Hepatic stellate cell (primary cell): ENCODE measurements at regions not wholly inside any gene's neighbourhood (a gene's known extent, or its start where the extent isn't known, plus 50 kb on each side); places are given as distances from the start of the nearest gene placed in this dataset.
"Not testable (repeated sequence)": the region's sequence is repeated elsewhere in the genome, so short reads cannot be mapped to it uniquely, and the experiment has no call there.

Source experiments
- DNase-seq: peaks from one replicate; pipeline ENCODE4 v3.0.0; 2011; ENCODE audit warnings: low spot score

DNA sequence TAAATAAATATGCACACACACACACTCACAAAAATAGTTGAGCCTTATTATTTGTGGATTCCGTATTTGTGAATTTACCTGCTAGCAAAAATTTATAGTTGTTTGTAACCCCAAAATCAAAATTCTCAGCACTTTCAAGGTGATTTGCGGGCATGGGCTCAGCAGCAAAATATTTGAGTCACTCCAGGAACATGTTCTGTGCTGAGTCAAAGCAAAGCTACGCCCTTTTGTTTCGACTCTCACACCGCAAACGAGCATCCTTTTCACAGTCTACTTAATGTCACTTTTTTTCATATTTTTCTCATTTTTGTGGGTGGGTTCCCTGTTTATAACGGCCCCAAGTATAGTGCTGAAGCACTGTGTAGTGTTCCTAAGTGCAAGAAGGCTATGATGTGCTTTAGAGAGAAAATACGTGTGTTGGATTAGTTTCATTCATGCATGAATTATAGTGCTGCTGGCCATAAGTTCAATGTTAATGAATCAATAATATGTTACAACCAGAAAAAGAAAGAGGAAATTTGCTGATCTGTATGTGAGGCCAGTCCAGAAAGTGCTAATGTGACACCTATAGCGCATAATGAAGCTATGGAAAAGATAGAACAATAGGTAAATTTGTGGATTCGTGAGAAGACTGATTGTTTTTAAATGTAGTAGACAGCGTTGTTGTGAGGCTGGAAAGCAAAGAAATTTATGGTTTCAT is 723.2 kb upstream of the AGA start:
- DNase-seq, result no peak

DNA sequence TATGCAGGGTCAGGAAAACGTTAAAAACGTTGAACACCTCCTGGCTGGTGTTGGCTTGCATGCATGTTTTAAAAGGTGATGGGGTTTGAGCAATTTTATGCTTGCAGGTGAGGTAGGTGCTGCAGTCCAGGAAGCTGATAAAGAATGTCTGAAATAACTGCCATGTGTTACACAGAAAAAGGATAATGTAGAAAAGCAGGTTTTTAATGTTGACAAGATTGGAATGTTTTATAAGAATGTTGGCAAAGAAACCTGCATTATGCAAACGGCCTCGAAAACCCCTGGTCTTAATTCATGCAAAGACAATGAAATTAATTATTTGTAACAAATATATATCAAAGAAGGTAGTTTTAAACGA is 723.7 kb upstream of the AGA start:
- no peak for DNase-seq

DNA sequence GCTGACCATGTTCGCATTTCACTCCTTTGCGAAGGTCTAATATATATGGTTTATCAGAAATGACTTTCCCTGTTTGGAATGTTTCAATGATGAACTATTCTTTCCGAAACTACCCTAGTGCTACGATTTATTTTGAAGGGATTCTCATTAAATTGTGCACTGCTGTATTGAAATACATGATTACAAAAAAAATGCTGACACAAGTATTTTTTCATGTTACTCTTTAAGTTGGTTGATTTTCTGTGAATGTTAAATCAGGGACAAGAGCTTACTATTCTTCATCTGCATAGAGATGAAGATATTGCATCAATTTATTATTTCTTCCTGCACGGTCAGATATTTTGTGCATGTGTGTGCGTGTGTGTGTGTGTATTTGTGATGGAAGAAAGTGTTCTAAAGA is 731.5 kb upstream of the AGA start:
- no peak for DNase-seq

DNA sequence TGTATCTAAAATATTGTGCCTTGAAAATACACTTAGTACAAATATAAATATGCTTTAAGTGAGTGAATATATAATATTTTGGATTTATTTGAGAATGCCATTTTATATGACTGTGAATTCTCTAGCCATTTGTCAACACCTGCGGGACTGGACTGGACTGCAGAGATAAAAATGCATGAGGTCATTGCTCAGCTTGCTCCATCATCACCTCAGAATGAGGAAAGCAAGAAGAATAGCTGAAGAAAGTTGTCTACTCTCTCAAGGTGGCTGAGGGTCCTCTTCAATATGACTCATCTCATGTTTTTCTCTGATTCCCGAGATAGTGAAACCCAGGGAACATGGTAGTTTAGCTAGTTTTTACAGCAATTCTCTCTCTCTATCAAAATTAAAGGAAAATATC is 732.5 kb upstream of the AGA start:
- no peak for DNase-seq

DNA sequence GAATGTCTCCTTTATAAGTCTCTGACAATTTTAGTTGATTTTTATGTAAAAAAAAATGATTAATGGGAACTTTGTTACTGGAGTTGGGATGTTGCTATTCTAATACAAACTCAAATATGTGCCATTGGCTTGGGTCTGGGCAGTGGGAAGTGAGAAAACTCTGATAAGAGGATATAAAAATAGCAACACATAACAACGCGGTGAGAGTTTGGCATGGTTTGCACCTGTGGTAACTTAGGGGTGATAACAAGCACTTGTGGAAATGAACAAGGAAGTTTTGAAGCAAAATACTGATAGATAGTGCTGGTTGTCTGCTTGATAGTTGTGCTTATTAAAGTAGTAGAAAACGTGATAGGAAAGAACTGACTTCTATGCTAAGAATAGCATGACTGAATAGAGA is 743.3 kb upstream of the AGA start:
- DNase-seq, result no peak

DNA sequence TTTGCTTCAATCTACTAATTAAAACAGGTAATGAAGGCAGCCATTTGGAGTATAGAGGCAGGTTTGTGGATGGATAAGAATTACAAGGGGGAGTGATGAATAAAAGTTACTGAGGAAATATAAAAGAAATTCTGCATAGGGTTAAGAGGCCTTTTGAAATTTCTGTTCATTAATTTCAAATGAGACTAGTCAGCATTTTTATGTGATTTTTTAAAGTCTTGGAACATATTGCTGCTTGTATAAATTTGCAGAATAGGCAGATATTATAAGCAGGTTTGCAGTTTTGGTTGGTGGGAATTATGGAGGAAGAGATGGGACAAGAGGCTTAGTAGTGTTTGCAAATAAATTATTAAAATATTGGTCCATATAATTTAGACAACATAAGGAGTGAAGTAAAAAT is 750.4 kb upstream of the AGA start:
- DNase-seq, result no peak

DNA sequence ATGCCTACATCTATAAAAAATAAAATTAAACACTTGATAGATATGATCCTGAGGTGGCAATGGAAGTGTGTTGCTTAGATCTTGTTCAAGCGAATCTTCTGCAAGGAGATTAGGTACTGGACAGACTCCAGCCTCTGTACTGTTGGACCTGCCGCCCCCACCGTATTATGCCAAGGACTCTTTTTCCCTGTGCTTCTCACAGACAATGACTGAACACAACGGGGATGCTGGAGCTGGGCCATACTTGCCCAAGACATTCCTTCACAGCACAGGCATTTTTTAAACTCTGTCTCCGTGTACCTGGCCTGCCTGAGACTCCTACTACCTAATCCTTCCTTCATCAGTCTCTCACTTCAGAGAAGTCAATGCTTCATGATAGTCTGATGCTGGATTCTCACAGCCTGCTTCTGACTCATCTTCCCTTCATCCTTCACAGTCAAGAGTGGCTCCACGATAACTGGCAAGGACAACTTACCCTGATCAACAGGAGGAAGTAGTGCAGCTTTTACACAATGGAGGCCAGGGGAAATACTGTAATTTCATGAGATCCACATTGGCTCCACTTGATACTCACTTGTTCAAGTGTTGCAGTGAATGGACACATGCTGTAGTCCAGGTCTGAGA is 754.6 kb upstream of the AGA start:
- DNase-seq, result no peak

DNA sequence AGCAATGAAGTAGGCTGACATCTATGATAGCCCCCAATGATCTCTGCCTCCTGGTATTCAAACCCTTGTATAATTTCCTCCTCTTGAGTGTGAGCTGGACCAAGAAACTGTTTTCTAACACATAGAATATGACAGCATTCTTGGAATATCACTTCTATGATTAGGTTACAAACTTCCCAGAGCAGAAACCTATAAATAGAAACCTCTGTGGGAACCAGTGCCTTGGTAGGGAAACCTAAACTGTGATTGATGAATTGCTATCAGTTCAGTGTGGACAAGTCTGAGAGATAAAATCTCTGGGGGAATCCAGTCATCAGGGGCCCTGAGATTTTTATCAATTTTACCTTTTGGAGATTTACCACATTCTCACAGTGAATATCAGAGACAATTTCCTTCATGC is 756.5 kb upstream of the AGA start:
- no peak for DNase-seq

DNA sequence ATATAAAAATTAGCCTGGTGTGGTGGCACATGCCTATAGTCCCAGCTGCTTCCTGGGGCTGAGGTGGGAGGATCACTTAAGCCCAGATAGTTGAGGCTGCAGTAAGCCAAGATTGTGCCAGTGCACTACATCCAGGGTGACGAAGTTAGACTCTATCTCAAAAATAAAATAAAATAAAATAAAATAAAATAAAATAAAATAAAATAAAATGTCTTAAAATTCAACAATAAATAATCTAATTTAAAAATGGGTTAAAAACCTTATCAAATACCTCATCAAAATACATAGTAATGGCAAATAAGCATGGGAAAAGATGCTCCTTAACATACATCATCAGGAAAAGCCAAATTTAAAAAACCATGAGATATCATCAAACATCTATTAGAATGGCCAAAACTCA is 760.2 kb upstream of the AGA start:
- DNase-seq, result no peak

DNA sequence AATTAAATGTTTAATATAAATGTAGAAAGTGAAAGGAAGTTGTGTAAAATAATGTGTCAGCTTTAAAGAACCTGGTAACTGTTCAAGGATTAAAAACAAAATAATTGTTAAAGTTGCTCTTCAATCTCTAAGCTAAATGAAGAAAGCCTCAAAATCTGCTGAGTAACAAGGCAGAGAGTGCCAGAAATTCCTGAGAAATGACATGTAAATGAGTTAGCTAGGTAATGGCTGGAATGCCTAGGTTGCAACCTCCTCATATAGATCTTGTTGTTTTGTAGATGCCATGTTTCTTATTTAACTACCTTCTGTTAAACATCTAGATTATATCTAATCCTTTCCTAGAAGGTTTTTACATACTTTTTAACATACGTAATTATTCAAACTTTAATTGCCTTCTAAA is 763.6 kb upstream of the AGA start:
- DNase-seq, result no peak

DNA sequence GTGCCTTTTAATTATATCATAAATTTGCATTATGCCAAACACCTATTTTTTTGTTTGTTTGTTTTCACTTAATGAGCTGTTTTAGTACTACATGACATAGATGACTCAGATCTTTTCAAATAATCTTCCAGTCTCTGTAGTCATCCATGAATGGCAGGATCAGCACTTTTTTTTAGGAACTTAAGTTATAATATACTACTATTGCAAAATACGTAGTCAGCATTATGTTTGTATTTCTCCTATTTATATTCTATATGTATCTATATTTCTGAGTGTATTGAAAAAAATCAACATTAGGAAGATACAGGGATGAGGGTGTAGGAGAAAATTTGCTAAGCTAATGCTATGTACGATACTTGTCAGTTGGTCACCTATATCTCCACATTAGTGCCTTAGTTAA is 773.1 kb upstream of the AGA start:
- no peak for DNase-seq

DNA sequence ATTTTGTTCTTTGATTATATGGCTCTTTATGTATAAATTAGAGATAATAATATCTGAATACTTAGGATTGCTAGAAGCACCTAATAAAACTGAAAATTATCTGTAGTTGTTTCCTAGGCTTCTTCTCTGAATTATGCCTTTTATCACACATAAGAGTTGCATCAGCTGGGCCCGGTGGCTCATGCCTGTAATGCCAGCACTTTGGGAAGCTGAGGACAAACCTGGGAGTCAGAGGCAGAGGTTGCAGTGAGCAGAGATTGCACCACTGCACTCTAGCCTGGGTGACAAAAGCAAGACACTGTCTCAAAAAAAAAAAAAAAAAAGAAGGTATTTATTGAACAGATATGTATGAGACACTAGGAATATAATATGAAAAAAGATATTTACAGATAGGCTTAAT is 773.5 kb upstream of the AGA start:
- DNase-seq, result no peak

DNA sequence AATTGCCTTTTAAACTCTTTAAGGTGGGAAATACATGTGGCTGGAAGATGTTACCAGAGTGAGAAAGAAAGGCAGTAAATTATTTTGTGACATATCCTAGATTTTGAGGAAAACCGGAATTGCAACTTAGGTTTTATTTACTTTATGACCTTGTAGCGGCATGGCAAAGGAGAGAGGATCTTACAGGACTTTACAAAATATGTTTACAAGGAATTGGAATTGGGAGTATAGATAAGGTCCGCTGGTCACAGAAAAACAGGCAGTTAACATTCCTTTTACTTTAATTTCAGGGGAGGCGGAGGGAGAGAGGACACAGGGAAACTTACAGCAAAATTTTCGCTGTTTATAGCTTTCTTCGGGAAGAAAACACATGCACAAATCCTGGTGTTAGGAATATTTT is 784.2 kb upstream of the AGA start:
- not testable (repeated sequence) for DNase-seq

DNA sequence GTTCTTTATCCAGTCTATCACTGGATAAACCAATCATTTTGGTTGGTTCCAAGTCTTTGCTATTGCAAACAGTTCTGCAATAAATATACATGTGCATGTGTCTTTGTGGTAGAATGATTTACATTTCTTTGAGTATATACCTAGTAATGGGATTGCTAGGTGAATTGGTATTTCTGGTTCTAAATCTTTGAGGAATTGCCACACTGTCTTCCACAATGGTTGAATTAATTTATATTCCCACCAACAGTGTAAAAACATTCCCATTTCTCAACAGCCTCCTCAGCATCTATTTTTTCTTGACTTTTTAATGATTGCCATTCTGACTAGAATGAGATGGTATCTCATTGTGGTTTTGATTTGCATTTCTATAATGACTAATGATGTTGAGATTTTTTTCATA is 791.7 kb upstream of the AGA start:
- DNase-seq, result no peak

DNA sequence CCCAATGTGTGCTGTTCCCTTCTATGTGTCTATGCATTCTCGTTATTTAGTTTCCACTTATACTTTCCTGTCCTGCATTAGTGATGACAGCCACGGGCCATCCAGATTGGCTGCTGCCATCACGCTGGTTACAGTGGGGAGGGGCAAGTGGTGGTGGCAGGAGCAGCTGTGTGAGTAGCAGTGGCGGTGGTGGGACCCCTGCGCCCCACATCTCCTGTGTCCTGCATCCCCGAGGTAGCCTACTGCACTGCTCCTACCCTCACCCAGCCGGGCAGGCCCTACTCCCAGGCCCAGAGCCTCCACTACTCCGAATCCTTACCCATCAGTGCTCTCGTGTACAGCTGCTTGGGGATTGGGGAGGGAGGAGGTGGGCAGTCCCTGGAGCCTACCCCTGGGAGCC is 798.7 kb upstream of the AGA start:
- no peak for DNase-seq

DNA sequence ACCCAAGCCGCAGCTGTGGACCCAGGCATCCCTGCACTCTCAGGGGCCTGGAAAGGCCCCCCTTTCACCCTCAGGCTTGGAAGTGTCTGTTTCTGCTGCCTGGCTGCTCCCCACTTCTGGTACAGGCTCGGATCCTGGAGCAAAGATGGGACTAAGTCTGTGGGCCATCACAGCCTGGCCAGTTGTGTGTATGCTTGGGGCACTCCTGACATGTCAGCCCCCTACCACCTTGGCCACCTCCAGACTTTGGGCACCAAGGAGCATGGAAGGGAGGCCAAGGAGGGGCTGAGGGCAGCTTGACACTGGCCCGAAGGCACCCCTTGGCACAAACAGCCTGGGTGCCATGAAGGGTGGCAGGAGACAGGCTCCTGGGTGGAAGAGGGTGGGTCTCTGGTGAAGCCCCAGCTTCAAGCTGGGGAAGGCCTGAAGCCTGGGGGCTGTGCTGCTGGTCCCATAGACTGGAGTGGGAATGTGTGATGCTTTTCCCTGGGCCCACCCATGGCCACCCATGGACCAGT is 799.4 kb upstream of the AGA start:
- no peak for DNase-seq

DNA sequence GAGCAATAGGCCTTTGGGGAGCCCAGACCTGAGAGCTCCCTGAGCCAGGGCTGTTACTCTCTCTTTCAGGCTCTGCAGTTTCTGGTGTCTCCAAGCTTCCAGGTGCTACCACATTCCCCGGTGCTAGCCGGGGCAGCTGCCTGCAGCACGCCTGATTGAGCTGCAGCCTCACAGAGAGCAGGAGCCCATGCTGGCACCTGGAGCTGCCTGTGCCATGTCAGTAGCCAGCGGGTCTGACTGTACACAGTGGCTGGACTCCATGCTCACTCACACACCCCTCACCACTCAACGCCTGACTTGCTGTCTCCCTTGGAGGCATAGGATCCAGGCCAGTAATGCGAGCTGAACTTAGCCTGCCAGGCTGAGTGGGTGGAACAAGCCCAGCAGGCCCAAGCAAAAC is 800.4 kb upstream of the AGA start:
- DNase-seq, result no peak

DNA sequence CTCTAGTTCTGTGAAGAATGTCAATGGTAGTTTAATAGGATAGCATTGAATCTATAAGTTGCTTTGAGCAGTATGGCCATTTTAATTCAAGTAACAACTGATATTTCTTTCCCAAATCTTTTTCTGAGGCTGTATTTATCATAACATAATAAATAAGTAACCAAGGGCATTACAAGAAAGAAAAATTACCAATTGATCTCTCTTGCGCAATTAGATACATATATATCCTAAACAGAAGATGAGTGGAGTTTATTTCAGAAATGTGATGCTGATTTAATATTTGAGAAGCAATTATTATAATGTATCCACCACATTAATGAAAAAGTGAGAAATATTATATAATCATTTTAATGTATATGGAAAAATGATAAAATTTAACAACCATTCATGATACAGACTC is 802.5 kb upstream of the AGA start:
- DNase-seq, result no peak

DNA sequence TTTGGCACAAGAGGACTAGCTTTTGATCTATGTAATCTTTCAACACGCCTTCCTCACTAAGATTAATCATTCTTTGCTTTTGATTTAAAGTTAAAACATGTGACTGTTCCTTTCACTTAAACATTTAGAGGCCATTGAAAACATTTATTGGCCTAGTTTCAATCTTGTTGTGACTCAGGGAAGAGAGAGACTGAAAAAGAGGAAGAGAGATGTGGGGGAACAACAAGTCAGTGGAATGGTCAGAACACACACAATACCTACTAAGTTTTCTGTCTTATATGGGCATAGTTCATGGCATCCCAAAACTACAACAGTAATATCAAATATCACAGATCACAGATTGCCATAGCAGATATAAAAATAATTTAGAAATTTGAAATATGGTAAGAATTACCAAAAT is 812.9 kb upstream of the AGA start:
- no peak for DNase-seq

DNA sequence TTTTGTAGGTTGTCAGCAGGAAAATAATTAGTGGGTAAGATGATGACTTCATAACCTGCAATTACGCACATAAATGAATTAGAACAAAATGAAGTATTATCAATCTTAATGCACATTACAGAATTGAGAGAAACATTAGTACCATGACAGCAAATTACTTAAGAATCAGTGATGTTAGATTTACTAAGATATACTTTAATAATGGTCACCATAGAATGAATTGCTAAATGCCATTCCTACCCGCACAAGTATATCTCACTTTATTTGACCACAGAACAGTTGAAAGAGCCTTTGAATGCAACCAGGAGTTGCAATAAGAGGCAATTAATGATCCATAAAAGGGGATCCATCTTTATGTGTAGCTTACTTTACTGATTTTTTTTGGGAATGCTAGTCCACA is 816.4 kb upstream of the AGA start:
- DNase-seq, result no peak

DNA sequence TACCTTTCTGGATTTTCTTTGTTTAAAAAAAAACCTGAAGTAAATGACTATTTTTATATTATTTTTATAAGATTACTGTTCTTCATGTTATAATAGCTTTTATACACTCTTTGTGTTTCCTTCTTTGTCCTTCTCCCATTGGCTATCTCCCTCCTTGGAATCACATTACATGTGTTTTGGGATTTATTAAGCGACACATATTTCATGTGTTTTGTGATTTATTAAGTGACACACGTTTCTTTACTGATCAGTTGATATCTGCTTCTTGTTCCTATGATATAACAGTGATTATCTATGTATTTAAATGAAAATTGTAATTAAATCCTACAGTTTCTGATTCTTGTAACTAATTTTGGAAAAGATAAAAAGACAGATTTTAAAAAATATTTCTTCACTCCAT is 817.3 kb upstream of the AGA start:
- no peak for DNase-seq

DNA sequence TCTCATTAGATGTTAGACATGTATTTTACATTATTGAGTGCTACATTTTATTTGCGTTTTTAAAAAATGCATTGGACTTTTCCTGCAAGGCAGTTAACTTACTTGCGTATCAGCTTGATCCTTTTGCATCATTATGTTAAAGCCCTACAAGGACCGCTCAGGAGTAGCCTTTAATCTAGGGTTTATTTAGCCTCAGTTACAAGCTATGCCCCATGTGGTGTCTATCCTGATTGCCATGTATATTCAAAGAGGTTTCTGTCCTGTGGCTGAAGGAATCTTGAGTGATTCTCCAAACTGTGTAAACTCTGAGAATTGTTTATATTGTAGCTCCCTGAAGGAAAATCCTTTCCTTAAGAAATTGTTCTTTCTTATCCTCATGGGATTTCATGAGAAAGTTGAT is 821.8 kb upstream of the AGA start:
- no peak for DNase-seq

DNA sequence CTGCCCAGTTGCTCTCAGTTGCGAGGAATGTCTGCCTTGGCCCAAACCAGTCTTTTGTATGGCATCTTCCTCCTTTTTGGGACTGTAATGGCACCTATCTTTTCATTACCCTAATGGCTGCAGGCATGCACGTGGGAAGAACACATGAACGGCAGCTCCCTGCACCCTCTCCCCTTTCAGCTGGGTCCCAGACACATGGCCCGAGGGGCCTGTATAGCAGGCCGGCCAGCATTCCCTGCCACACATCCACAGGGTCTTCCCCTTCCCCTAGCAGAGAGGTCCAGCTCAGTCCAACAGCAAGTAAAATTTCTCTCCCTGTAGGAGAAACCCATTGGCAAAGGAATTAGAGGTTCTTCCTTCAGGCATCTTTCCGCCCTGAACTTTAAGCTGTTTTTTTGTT is 829.1 kb upstream of the AGA start:
- no peak for DNase-seq

DNA sequence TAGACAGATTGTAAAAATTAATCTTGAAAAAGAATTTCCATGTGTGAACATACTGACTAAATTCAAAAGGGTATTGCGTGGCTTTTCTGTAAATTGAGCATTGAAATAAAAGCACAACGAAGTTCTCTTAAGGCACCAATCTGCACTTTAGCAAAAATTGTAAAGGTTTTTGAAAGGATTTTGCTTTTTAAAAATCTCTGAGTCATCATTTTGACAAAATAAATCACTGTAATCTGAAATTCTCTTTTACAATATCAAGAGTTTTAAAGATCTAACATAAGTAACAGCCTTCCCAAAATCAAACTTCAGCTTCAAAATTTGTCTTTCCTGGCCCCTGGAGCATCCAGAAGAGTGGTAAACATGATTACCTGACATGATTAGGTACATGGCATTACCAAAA is 830.9 kb upstream of the AGA start:
- DNase-seq, result no peak
